HG02938 (cell line): ENCODE measurements at regions not wholly inside any gene's neighbourhood (a gene's known extent, or its start where the extent isn't known, plus 50 kb on each side); places are given as distances from the start of the nearest gene placed in this dataset.
"Not testable (repeated sequence)": the region's sequence is repeated elsewhere in the genome, so short reads cannot be mapped to it uniquely, and the experiment has no call there.

Experiments
- ATAC-seq: cut with Tn5 transposase; IDR thresholded peaks from one replicate; pipeline ENCODE4 v1.9.1; 2021; ENCODE audit warnings: mild to moderate bottlenecking, moderate library complexity; ENCODE audit not compliant: unreplicated experiment

DNA sequence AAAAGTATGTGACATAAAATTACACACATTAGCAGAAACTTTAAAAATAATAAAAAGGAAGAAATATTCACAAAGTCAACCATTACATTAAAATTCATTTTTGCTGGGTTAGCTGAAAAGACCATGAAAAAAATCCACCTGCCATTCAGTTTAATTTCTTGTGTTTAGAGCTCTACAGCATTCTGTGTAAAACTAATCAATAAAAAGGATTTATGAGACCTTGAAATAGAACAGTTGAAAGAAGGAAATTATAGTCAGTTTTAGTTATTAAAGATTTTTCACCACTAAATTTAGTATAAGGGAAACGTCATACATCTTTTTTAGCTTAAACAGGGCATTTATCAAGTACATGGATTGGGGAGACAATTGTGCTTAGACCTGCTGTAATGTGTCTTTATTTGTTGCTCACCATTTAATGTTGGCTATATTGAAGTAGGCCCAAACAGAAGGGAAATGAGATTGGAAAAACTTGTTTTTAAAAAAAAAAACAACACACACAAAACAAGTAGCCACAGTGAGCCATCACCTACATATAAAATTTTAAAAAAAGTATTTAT, 438.7 kb upstream of the POU3F2 start:
- ATAC-seq = no peak

DNA sequence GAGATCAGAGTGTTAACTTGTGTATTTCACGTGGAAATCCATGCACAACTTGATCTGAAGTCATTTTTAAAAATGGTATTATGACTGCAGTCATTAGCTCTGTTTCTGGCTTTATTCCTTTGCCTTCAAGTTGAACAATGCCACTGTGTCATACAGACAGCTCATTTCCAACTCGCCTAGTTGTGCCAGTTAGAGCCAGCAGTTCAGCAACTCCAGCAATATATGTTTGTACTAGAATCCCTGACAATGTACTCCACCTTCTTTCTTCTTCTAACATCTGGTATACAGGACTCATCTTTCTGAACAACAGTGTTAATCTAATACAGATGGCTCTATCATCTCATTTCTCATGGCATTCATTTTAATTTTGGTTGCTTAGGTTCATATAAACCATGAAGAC, 418.3 kb upstream of the POU3F2 start:
- ATAC-seq = no peak

DNA sequence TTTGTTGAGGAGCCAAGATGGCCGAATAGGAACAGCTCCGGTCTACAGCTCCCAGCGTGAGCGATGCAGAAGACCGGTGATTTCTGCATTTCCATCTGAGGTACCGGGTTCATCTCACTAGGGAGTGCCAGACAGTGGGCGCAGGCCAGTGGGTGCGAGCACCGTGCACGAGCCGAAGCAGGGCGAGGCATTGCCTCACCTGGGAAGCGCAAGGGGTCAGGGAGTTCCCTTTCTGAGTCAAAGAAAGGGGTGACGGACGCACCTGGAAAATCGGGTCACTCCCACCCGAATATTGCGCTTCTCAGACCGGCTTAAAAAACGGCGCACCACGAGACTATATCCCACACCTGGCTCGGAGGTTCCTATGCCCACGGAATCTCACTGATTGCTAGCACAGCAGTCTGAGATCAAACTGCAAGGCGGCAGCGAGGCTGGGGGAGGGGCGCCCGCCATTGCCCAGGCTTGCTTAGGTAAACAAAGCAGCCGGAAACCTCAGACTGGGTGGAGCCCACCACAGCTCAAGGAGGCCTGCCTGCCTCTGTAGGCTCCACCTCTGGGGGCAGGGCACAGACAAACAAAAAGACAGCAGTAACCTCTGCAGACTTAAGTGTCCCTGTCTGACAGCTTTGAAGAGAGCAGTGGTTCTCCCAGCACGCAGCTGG, 417.7 kb upstream of the POU3F2 start:
- ATAC-seq = not testable (repeated sequence)

DNA sequence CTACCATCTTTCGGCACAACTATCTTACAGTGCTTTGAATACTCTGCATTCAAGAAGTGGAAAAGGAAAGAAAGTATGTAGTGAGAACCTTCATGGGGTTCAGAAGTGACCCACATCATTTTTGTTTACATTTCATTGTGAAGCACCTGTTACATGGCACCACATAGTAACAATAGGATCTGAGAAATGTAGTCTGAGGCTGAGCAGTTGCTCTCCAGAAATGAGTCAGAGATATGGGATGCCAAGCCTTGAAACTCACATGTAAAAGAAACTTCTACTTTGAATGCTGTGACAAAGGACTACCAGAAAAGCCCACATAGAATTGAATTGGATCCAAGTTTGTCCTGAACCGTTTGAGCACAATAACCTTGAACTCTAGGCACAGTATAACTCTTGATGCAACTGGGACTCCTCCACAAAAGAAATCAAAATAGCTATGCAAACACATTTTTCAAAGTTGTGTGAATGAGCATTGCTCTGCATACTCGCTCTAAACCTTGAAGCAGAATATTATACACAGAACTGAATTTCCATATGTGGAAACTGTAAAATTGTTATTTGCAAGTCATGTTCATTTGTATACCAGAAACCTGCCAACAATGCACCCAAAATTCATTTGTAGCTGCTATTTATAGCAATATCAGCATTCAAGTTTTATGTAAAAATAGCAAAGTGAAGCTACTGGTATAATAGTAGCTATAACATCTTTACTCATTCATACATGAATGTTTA, 400.9 kb upstream of the POU3F2 start:
- peak; percentile 83 for ATAC-seq

DNA sequence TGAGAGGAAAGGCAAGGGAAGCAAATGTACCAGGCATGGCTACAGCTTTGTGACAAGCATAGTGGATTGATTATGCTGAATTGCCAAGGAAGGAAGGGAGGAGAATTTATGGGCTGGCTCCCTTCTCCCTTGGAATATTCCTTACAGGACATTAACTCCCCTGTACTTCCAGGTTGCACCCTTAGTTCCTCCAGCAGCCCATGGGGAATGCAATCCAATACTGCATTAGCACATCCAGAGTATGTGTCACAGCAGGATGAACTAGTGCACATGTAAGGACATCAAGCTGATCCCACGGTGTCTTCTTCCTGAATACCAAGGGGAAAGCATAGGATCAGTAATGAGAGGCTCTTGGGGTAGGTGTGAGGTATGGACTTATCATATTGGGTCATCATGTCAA, 390.7 kb upstream of the POU3F2 start:
- no peak for ATAC-seq

DNA sequence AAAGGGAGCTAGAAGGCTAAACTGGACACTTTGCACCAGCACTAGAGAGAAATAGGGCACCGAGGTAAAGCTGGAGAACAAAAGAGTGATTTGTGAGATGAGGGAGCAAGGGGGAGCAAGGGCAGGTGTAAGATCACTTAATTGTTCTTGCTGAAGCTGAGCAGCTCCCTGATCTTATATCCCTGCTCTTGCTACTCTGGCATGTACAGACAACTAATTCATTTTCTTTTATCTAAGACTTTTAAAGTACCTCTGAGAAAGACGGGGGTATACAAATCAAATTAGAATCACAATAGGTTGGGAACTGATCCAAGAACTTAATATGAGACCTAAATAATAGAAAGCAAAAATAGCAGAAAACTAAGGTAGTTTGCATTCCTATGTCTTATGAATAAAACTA, 381.7 kb upstream of the POU3F2 start:
- ATAC-seq = no peak

DNA sequence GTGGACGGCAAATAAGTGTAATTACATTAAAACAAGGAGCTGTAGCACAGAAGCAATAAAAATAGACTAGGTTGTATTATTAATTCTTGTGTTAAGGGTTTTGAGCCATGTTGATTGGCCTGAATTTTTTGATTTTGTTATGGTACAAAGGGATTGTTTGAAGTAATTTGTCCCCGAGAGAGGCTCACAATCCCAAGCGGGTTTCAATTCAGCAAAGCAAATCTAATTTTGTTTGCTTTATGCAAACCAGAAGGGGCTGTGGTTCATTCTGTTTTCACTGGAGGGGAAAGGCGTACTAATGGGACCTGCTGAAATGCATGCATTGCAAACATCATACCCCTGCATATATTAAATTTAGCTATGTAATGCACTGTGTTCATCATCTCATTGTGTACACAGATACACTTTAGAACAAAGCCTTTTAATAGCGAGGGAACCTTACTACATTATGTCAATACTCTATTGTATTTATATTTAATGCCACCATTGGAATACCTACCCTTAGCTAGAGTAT, 379.5 kb upstream of the POU3F2 start:
- ATAC-seq = no peak

DNA sequence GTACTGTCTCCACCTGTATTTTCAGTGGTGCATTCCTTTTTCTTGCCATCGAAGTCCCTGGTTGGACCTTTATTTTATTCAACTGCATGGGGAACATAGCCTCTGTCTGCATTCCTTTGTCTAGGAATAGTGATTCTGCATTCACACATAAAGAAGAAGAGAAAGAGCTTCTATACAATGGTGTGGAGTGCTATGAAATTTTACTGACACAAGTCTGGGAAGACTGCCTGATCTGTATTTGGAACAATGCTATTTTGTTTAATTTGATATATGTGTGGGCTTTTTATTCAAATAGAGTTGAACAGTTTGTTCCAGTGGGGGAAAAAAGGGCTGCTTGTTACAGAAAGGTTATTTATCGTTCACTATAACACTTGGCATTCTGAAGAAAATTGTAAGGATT, 375.7 kb upstream of the POU3F2 start:
- no peak for ATAC-seq

DNA sequence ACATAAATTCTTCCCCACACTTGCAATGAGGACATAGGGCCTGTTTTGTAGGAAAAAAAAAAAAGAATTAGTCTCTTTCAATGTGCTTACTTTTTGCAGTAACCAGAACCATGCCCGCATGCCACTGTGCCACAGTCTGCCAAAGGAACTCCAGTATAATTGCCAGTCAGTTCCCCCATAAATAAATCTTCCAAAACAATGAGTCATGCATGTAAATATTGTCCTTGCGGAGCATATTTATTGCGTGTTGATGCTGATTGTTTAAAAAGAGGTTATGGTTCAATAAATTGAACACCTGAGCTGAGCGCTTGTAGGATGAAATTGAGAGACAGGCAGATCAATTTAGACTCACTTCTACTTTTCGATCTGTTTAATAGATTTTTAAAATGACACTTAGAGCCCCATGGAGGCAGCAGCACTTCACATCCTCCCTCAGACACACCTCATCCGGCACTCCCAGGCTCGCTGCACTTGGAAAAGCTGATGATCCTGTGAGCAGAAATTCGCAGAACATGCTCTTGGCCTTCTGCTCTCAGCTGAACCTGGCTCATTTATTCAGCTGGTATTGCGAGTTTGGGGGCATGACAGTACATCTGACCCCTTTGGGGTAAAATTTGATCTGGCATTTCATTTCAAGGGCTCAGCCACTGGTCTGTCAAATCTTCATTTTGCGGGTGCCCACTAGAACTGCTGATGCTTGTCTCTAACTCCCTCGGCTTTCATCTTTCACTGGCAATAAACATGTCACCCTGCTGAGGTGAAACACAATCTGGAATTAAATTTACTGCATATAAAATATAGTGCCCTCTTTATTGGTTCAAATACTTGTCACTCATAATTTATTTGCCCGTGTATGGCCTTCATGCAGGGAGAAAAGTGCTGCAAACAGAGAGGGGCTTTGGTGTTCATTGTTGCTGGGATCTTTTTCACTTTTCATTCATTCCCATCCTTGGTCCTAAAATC, 371.1 kb upstream of the POU3F2 start:
- ATAC-seq = no peak

DNA sequence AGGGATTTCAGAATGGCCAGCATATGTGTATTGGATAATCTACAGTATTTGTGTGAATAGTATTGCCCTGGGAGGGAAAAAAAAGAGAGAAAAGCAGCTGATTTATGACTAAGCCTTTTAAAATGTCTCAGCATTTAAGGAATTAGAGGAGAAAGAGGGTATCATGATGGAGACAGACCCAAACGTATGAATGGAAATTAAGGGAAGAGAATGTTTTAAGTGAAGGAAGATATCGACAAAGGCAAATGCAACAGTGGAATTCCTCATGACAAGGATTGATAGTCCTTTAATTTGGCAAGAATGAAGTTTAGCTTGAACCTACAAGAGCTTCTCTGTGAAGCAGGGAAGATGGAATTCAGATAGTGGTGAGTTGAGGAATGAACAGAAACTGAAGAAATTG, 367.3 kb upstream of the POU3F2 start:
- ATAC-seq = no peak

DNA sequence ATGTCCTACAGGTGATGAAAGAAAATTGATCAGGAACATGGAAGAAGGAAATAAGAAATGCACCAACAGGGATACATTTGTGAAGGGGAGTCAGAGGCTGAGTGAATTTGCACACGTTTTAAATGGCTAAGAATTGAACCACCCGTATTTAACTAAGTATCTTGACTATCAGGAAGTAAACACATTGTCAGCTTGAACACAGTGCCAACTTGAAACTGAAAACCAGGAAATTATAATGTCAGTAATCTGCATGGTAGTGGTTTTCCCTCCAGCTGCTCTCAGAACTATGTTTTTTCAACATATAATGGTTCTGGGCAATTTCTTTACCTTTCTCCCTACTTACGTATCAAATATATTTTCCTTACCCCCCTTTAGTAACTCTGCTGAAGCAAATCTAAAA, 366.5 kb upstream of the POU3F2 start:
- ATAC-seq = no peak

DNA sequence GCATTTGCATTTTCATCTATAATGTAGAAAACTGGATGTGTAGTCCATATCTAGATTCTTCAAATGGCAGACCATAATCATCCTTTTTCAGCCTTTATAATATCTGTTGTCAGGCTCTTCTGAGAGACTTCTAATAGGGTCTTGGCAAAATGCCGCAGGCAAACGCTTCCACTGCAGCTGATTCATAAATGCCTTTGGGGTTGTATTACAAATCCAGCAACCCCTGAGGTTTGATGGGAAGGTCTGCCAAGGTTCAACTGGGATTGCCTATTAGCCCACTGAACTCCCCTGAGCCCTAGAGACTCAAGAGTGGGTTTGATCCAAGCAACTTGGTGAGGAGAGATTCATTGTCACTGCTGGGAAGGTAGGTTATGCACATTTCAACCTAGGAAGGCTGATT, 365.2 kb upstream of the POU3F2 start:
- no peak for ATAC-seq

DNA sequence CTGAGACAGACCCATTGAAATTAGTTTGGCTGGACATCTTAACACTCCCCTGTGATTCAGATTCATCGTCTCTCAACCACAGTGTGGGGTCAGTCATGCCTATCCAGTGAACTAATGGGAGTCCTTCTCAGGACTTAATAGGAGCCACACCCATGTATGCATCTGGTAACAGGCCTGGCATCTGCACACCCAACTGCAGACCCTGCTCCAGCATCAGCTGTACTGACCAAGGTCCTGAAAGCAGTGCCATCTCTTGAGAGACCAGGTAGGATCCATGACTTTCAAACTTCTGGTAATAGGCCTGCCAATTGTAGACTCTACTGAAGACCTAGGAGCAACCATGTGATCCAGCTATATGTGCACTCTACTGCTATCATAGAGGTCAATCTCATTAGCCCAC, 363.6 kb upstream of the POU3F2 start:
- ATAC-seq = no peak

DNA sequence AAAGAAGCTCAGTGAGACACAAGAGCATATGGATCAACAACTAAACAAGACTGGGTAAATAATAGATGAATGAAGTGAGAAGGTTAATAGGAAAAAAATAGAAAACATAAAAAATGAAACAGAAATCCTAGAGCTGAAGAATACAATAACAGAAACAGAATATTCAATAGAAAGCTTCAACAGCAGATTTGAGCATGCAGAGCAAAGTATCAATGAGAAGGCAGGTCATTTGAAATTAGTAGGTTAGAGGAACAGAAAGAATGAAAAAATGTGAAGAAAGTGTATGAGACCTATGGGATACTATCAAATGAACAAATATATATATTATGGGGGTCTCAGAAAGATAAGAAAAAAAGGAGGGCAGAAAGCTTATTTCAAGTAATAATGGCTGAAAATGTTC, 362.9 kb upstream of the POU3F2 start:
- ATAC-seq = no peak

DNA sequence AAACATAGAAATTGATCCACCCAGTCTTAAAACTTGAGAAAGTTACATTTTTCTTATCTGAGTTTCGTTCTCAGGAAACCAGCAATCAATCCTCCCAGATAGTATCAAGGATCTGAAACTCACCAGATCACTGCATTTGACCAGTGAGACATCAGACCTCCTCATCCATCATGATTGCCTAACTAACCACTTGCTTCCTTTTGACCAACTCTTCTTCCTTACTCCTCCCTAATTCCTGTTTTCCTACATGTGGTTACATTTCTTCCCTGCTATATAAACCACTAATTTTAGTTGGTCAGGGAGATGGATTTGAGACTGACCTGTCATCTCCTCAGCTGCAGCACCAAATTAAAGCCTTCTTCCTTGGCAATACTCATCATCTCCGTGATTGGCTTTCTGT, 357.1 kb upstream of the POU3F2 start:
- no peak for ATAC-seq

DNA sequence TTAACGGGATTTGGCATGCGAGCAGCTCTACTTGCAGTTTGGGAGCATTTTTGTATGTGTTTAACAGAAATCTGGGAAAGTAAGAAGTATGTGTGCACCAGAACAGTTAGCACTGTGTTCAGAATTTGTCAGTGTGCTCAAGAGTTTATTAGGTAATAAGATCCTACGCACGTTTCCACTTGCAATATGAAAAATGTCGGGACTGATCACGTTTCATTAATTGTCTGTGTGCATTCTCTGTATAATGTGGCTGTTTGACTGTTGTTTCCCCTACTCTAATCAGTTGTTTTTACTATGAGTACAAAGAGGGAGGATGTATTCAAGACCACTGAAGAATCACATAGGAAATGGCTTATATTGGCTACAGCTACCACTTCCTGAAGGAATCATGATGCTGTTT, 349.7 kb upstream of the POU3F2 start:
- ATAC-seq = no peak

DNA sequence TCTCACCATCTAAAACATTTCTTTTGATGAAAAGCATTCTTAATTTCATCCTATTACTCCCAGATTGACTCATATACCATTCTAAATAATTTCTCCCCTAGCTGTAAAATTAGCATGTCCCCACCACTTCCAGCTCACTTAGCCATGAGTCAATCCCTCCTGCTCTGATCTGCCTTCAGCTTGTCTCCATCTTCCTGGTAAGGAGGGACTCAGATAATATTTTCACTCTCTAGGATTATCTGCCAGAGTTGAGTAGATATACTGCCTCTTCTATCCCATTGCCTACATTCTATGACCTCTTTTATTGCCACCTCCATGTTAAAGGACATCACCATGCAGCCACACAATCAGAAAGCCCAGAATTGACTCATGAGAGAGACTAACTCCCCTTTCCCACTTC, 348.8 kb upstream of the POU3F2 start:
- no peak for ATAC-seq

DNA sequence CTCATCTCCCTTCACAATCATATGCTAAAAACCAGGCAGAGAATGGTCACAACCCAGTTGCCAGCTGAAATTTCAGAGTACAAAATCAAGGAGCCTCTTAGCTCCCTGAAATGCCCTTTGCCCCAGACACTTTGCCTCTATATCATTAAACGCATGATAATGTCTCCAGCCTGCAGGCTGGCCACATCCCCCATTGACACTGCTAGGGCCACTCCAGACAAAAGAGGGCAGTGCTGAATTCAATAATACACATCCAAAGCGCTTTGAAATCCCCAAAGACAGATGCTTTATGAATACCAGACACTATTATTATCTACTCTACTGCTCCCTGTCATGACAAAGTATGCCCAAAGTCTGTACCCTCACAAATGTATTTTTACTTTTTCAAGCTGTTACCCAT, 348.3 kb upstream of the POU3F2 start:
- ATAC-seq = no peak

DNA sequence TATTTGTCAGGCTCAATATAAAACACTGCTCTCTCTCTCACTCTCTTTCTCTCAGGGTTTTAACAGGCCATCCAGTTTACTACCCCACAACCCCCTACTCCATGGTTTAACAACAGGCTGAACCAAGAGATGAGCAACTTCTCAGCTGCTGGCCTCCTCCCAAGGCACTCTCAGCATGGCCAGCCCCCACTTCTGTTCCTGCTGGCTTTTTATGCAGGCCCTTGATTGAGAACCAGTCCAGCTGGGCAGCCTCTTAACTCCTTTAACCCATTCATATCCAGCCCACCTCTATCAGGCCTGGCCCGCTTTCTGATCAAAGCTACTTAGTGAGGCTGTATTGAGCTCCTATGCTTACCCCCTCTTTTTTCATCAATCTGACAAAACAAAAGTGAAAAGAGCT, 346.8 kb upstream of the POU3F2 start:
- no peak for ATAC-seq

DNA sequence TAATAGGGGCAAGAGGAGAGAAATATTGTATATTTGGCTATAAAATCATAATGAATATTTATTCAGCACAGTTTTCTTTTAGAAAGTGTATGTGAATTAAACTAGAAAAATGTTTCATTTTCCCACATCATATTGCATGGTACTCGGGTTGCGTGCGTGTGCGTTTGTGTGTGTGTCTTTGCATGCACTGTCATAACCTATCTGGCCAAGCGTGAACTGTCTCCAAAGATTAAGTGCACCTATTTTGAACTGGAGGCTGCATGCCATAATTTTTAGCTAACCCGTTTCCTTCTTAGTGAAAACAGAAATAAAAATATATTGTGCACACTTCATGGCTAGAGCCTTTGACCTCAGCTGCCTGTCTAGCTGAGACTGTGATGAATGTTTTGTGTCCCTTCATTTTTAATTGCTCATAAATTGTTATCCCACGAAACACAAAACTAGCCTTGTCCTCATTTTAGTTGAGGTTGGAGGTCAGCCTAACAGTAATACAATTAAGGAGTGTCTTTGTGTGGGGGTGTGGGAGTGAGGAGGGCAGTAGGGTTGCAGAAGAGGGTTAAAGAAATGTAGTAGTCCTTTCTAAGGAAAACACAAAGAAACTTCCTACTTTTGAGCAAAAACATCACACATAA, 336.1 kb upstream of the POU3F2 start:
- ATAC-seq = no peak

DNA sequence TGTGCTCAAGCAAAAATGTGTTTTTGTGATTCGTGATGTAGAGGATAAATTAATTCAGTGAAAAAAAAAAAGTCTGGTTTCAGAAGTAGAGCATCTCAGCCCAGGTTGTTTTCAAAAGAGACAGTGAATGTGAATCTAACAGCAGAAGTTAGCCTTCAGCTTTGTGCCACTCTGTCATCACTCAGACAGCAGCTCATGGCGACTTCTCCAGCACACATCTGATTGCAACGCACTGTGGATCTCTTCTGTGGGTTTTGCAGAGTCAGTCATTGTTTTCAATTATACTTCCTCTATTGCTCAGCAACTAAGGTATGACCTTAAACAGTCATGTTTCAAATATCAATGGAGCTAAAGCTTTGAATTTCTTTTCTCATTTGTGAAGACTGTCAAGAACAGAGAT, 335.5 kb upstream of the POU3F2 start:
- ATAC-seq = peak; percentile 47
